Activated naive CD4-positive, alpha-beta T cell treated with anti-CD3 and anti-CD28 coated beads, Interleukin-2, amount 10 ng/mL, durations not matched to agents 7 days and 5 days (primary cell): ENCODE measurements at regions not wholly inside any gene's neighbourhood (a gene's known extent, or its start where the extent isn't known, plus 50 kb on each side); places are given as distances from the start of the nearest gene placed in this dataset.

ENCODE experiments used
- CTCF ChIA-PET: fragments of 350-600 bp; sonication (Branson Sonifier 250); formaldehyde crosslinking; loops from one replicate; lab custom pipeline; 2021; ENCODE audit warnings: antibody characterized with exemption; lab: Charles Lee
- DNase-seq: peaks from one replicate; pipeline ENCODE4 v3.0.0-alpha.2; 2020
- H3K27ac Mint-ChIP-seq: one replicate; pipeline ENCODE4 v1.8.0; 2021; ENCODE audit warnings: mild to moderate bottlenecking, moderate library complexity, mixed read lengths
- H3K27me3 Mint-ChIP-seq: one replicate; pipeline ENCODE4 v1.8.0; 2021; ENCODE audit warnings: mild to moderate bottlenecking, mixed read lengths
- H3K36me3 Mint-ChIP-seq: one replicate; pipeline ENCODE4 v1.8.0; 2021; ENCODE audit warnings: mixed read lengths
- H3K4me1 Mint-ChIP-seq: one replicate; pipeline ENCODE4 v1.8.0; 2021; ENCODE audit warnings: mixed read lengths
- H3K4me3 Mint-ChIP-seq: one replicate; pipeline ENCODE4 v1.8.0; 2021; ENCODE audit warnings: mild to moderate bottlenecking, moderate library complexity, mixed read lengths
- H3K9me3 Mint-ChIP-seq: one replicate; pipeline ENCODE4 v1.8.0; 2021; ENCODE audit warnings: mixed read lengths

DNA sequence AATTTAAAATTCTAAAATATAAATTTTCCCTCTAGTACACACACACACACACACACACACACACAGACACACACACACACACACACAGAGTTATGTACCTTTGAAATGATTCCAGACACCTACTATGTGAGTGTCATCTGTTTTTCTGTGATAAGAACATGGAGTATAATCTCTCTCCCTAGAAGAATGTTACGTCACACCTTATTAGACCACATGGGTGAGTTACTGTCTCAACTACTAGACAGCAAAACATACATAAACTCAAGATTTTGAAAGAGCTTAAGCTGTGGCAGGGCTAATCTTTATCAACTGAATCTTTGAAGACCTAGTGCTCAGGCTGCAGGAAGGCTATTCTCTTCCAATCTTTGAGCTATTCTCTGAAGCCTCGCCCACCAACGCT is 385.9 kb upstream of the BCHE start:
- CTCF ChIA-PET, result no interaction called here
- no peaks in the 10 kb centered on the region for H3K27me3 Mint-ChIP-seq
- peaks cover 8% of the 10 kb centered on the region for H3K9me3 Mint-ChIP-seq
- H3K4me1 Mint-ChIP-seq, result no peaks in the 10 kb centered on the region
- H3K27ac Mint-ChIP-seq, result no peak overlapping the region
- H3K4me3 Mint-ChIP-seq, result no peak overlapping the region
- H3K36me3 Mint-ChIP-seq, result no peaks in the 10 kb centered on the region
- DNase-seq, result no peak

DNA sequence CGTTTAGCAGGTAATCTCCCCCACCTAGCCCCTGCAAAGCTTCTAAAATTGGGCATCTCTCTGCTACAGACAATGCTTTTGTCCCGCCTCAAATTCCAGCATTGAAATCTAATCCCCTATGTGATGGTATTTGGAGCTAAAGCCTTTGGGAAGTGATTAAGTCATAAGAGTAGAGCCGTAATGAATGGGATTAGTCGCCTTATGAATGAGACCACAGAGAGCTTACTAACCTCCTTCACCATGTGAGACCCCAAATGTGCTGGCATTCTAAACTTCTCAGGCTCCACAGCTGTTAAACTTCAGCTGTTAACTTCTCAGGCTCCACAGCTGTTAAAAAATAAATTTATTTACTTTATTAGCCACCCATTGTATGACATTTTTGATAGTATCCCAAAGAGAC is 374.2 kb upstream of the BCHE start:
- H3K36me3 Mint-ChIP-seq, result no peaks in the 10 kb centered on the region
- CTCF ChIA-PET, result no interaction called here
- H3K4me1 Mint-ChIP-seq, result no peaks in the 10 kb centered on the region
- peaks cover 8% of the 10 kb centered on the region for H3K9me3 Mint-ChIP-seq
- no peaks in the 10 kb centered on the region for H3K27me3 Mint-ChIP-seq
- H3K4me3 Mint-ChIP-seq, result no peak overlapping the region
- H3K27ac Mint-ChIP-seq, result no peak overlapping the region
- DNase-seq, result no peak

DNA sequence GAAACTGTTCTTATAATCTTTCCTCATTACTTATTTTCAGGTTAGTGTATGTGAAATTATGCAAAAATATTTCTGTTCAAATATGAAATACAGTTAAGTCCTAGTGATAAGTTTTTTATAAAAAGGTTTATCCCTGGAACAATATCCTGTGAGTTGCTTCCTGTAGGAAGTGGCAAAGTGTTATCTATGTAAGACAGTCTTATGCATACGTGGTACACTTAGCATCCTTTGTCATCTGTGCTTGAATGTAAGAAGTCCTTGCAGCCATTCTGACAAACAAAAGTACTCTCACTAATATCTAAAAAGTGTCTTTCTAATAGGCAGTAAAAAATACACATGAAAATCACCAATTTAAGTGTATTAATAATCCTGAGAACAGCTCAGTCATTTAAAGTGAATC is 372.5 kb upstream of the BCHE start:
- H3K9me3 Mint-ChIP-seq, result peaks cover 7% of the 10 kb centered on the region
- H3K27ac Mint-ChIP-seq, result no peak overlapping the region
- H3K27me3 Mint-ChIP-seq, result no peaks in the 10 kb centered on the region
- H3K36me3 Mint-ChIP-seq, result no peaks in the 10 kb centered on the region
- CTCF ChIA-PET, result no interaction called here
- H3K4me3 Mint-ChIP-seq, result no peak overlapping the region
- no peaks in the 10 kb centered on the region for H3K4me1 Mint-ChIP-seq
- DNase-seq, result no peak

DNA sequence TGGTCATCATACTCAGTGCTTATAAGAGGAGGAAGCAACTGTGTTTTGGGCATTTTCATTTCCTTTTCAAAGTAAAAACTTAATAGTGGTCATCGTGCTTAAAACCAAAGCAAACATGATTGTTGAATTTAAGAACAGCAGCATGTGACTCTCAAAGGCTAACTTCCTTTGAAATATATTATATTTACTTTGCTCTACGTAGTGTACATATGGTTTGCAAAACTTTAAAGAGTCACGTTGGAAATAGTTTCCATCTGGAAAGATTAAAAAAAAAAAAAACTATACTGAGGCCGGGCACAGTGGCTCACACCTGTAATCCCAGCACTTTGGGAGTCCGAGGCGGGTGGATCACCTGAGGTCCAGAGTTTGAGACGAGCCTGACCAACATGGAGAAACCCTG is 367.9 kb upstream of the BCHE start:
- H3K36me3 Mint-ChIP-seq, result no peaks in the 10 kb centered on the region
- H3K27ac Mint-ChIP-seq, result no peak overlapping the region
- no peaks in the 10 kb centered on the region for H3K9me3 Mint-ChIP-seq
- no peak overlapping the region for H3K4me3 Mint-ChIP-seq
- CTCF ChIA-PET, result no interaction called here
- H3K4me1 Mint-ChIP-seq, result no peaks in the 10 kb centered on the region
- no peak for DNase-seq
- no peaks in the 10 kb centered on the region for H3K27me3 Mint-ChIP-seq

- no peaks in the 10 kb centered on the region for H3K27me3 Mint-ChIP-seq
These were observed 364.3 kb upstream of the BCHE start for GRCh38 chr3:166201476-166201875.

DNA sequence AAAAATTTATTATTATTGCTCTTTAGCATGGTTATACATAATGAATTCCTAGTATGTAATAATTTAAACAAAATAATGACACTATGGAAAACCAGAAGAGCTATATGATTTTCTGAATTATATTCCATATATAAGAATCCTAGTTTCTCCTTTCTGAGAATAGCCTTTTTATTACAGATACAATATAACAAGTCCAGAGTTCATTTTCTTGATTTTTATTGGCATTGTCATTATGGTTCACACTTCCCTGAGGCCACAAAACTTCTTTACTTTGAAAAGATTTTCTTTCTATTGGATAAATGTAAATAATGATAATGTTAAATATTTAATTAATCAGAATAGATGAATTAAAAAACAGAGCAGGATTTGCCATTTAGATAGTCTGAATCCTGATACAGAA is 362.3 kb upstream of the BCHE start:
- CTCF ChIA-PET, result no interaction called here
- no peak for DNase-seq
- Mint-ChIP-seq H3K36me3 (no peaks in the 10 kb centered on the region), H3K4me3 (no peak overlapping the region), H3K9me3 (no peaks in the 10 kb centered on the region), H3K27ac (no peak overlapping the region), H3K4me1 (no peaks in the 10 kb centered on the region), H3K27me3 (no peaks in the 10 kb centered on the region)

More at GRCh38 chr3:166201476-166201875, 364.3 kb upstream of the BCHE start:
- no peaks in the 10 kb centered on the region for H3K4me1 Mint-ChIP-seq
- H3K9me3 Mint-ChIP-seq, result no peaks in the 10 kb centered on the region
- DNase-seq, result no peak
- H3K27ac Mint-ChIP-seq, result no peak overlapping the region
- H3K36me3 Mint-ChIP-seq, result no peaks in the 10 kb centered on the region
- H3K4me3 Mint-ChIP-seq, result no peak overlapping the region
- CTCF ChIA-PET, result no interaction called here

DNA sequence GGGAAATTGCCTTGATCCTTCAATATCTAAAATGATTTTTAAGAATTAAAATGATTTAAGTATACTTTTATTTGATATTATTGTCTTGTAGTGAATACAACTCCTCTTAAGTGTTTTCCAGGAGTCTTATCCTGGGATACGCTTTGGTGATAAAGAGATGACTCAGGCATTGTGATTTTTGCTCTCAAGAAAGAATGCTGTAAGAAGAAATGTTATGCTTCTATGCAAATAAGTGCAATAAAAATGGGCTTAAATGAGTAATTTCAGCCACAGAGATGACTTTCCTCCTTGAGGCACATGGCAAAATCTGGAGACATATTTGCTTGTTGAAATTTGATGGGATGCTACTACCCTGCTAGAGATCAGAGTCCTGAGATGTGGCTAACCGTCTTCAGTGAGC is 358.6 kb upstream of the BCHE start:
- Mint-ChIP-seq H3K9me3 (no peaks in the 10 kb centered on the region), H3K36me3 (no peaks in the 10 kb centered on the region), H3K27ac (no peak overlapping the region), H3K4me3 (no peak overlapping the region), H3K27me3 (no peaks in the 10 kb centered on the region), H3K4me1 (no peaks in the 10 kb centered on the region)
- DNase-seq, result no peak
- CTCF ChIA-PET, result no interaction called here

- no peaks in the 10 kb centered on the region for H3K4me1 Mint-ChIP-seq
- DNase-seq, result no peak
- H3K4me3 Mint-ChIP-seq, result no peak overlapping the region
- no peaks in the 10 kb centered on the region for H3K36me3 Mint-ChIP-seq
- no peak overlapping the region for H3K27ac Mint-ChIP-seq
- H3K9me3 Mint-ChIP-seq, result no peaks in the 10 kb centered on the region
- CTCF ChIA-PET, result no interaction called here
- no peaks in the 10 kb centered on the region for H3K27me3 Mint-ChIP-seq
These were observed 354.2 kb upstream of the BCHE start for GRCh38 chr3:166191411-166191810.

- Mint-ChIP-seq H3K36me3 (no peaks in the 10 kb centered on the region), H3K4me1 (no peaks in the 10 kb centered on the region), H3K9me3 (peaks cover 4% of the 10 kb centered on the region), H3K4me3 (no peak overlapping the region), H3K27ac (no peak overlapping the region), H3K27me3 (no peaks in the 10 kb centered on the region)
- CTCF ChIA-PET, result no interaction called here
- DNase-seq, result no peak
These were observed 353.1 kb upstream of the BCHE start for GRCh38 chr3:166190360-166190759.

DNA sequence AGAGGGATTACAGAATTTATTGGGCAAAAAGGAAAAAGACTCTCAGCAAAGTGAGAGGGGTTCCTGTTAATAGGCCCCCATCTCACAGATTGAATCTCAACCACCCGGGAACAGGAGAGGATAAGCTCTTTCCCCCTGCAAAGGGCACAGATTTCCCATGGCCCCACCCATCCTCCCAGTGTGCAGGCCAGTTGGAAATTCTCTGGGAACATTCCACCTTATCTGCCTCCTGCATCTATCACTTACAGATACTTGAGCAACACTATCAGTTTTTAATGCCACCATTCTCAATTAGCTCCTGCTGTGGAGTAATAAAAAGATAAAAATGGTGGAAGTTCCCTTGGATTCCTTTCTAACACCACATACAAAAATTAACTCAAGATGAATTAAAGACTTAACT is 350.0 kb upstream of the BCHE start:
- no peaks in the 10 kb centered on the region for H3K27me3 Mint-ChIP-seq
- H3K4me1 Mint-ChIP-seq, result no peaks in the 10 kb centered on the region
- no peaks in the 10 kb centered on the region for H3K36me3 Mint-ChIP-seq
- no peak overlapping the region for H3K27ac Mint-ChIP-seq
- CTCF ChIA-PET, result no interaction called here
- H3K9me3 Mint-ChIP-seq, result peaks cover 4% of the 10 kb centered on the region
- DNase-seq, result no peak
- no peak overlapping the region for H3K4me3 Mint-ChIP-seq

GRCh38 chr3:166186003-166186402 is 348.8 kb upstream of the BCHE start:
- Mint-ChIP-seq H3K27ac (no peak overlapping the region), H3K4me3 (no peak overlapping the region), H3K36me3 (no peaks in the 10 kb centered on the region), H3K4me1 (no peaks in the 10 kb centered on the region), H3K9me3 (peaks cover 4% of the 10 kb centered on the region), H3K27me3 (no peaks in the 10 kb centered on the region)
- no peak for DNase-seq
- CTCF ChIA-PET, result no interaction called here

- CTCF ChIA-PET, result no interaction called here
- H3K4me1 Mint-ChIP-seq, result no peaks in the 10 kb centered on the region
- no peak overlapping the region for H3K27ac Mint-ChIP-seq
These were observed 339.9 kb upstream of the BCHE start for GRCh38 chr3:166177130-166177529.

GRCh38 chr3:166171695-166172094 is 334.5 kb upstream of the BCHE start:
- CTCF ChIA-PET, result no interaction called here
- no peak for DNase-seq
- Mint-ChIP-seq H3K27ac (no peak overlapping the region), H3K4me3 (no peak overlapping the region), H3K27me3 (no peaks in the 10 kb centered on the region), H3K36me3 (no peaks in the 10 kb centered on the region), H3K4me1 (no peaks in the 10 kb centered on the region), H3K9me3 (peaks cover 3% of the 10 kb centered on the region)

More at GRCh38 chr3:166177130-166177529, 339.9 kb upstream of the BCHE start:
- Mint-ChIP-seq H3K9me3 (peaks cover 6% of the 10 kb centered on the region), H3K36me3 (no peaks in the 10 kb centered on the region), H3K4me3 (no peak overlapping the region), H3K27me3 (no peaks in the 10 kb centered on the region)
- no peak for DNase-seq

GRCh38 chr3:166169681-166170080 is 332.5 kb upstream of the BCHE start:
- no peak overlapping the region for H3K27ac Mint-ChIP-seq
- CTCF ChIA-PET, result no interaction called here
- H3K9me3 Mint-ChIP-seq, result peaks cover 3% of the 10 kb centered on the region
- no peak for DNase-seq
- no peak overlapping the region for H3K4me3 Mint-ChIP-seq
- no peaks in the 10 kb centered on the region for H3K4me1 Mint-ChIP-seq
- H3K27me3 Mint-ChIP-seq, result no peaks in the 10 kb centered on the region
- H3K36me3 Mint-ChIP-seq, result no peaks in the 10 kb centered on the region

DNA sequence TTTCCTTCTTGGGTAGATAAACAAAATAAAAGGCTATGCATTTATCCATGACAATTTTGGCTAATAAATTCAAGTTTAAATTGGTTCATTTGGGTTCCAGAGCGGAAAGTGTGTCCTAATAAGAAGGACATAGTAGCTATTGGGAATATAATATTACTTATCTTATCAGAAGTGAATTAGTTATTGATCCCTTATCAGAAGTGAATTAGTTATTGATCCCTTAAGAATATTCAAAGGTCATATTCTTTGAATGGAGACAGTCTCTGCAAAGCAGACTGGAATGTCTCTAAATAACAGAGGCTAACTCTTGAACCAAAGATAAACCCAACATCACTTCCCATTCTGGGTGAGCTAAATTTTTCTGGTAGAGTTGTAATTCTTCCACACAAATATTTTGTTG is 290.7 kb upstream of the BCHE start:
- Mint-ChIP-seq H3K27me3 (no peaks in the 10 kb centered on the region), H3K4me1 (no peaks in the 10 kb centered on the region), H3K9me3 (peaks cover 11% of the 10 kb centered on the region), H3K4me3 (no peak overlapping the region), H3K36me3 (no peaks in the 10 kb centered on the region), H3K27ac (no peak overlapping the region)
- DNase-seq, result no peak
- CTCF ChIA-PET, result no interaction called here

DNA sequence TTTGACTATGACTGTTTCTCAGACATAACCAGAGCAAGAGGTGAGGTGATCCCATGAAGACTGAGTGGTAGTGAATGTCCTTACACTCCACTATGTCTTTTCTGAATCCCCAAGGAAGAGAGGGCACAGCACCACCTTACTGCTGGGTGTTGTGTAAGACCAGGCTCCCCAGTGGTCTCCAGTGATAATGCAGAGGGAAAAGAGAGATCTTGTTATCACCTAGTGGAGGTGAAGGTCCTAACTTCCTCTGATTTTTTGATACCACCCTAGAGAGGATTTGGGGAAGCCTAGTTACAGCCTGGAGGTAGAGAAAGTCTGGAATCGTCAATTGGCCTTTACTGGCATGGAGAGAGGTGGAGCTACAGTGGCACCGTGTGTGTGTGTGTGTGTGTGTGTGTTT is 288.0 kb upstream of the BCHE start:
- no peaks in the 10 kb centered on the region for H3K36me3 Mint-ChIP-seq
- no peaks in the 10 kb centered on the region for H3K27me3 Mint-ChIP-seq
- H3K27ac Mint-ChIP-seq, result no peak overlapping the region
- DNase-seq, result no peak
- peaks cover 8% of the 10 kb centered on the region for H3K9me3 Mint-ChIP-seq
- CTCF ChIA-PET, result no interaction called here
- H3K4me1 Mint-ChIP-seq, result no peaks in the 10 kb centered on the region
- H3K4me3 Mint-ChIP-seq, result no peak overlapping the region
